CD4-positive, alpha-beta T cell treated with Interferon gamma for 1 hour (primary cell): ENCODE measurements at regions not wholly inside any gene's neighbourhood (a gene's known extent, or its start where the extent isn't known, plus 50 kb on each side); places are given as distances from the start of the nearest gene placed in this dataset.
"Not testable (repeated sequence)": the region's sequence is repeated elsewhere in the genome, so short reads cannot be mapped to it uniquely, and the experiment has no call there.

Experiments
- DNase-seq: peaks from one replicate; pipeline ENCODE4 v3.0.0-alpha.2; 2020

GRCh38 chr4:85168234-85168834 lies 201.8 kb upstream of the WDFY3 start:
- DNase-seq: no peak

- no peak for DNase-seq
These were observed 203.8 kb upstream of the WDFY3 start for GRCh38 chr4:85170241-85170640.

GRCh38 chr4:85175190-85175589 lies 208.7 kb upstream of the WDFY3 start:
- no peak for DNase-seq

GRCh38 chr4:85177092-85177491 lies 210.6 kb upstream of the WDFY3 start:
- DNase-seq: no peak

DNA sequence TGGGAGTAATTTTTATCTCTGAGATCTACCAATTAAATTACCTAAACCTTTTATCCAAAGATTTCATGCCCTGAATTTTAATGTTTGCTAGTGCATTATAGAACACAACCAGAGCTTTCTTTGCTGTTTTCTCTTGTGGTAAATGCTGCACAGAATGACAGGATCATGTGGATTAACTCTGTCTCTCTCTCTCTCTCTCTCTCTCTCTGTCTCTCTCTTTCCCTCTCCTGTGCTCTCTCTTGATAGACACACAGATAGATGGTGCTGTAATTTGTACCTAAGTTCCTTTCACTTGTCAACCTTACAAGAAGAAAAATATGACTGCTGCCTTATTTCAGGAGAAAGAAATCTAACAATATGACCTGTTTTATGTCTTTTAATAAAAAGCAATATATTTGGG lies 211.2 kb upstream of the WDFY3 start:
- no peak for DNase-seq

DNA sequence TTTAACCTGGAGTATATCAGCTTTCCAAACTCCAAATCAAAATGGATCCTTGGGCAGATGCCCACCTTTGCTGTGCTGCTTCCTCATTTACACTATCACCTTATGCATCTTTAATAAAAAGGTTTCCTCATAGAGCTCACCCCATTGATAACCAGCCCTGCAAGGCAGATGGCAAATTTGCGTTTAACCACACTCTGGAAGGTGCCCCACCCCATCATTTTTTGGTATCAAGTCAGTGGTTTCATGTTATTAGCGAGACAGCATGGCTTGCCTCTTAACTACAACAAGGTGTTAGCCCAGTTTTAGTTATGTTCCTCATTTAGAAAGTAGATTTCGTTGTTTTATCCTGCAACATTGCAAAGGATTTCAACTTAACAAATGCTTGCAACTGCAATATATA lies 214.0 kb upstream of the WDFY3 start:
- no peak for DNase-seq

DNA sequence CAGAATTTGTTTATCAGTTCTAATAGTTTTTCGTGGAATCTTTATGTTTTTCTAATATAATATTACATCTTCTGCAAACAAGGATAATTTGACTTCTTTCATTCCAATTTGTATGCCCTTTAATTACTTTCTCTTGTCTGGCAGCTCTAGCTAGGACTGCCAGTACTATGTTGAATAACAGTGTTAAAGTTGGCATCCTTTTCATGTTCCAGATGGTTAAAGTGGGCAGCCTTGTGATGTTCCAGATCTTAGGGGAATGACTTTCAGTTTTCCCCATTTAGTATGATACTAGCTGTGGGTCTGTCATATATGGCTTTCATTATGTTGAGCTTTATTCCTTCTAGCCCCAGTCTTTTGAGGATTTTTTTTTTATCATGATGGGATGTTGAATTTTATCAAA lies 220.6 kb upstream of the WDFY3 start:
- no peak for DNase-seq

GRCh38 chr4:85196015-85196414 lies 229.5 kb upstream of the WDFY3 start:
- DNase-seq: not testable (repeated sequence)

DNA sequence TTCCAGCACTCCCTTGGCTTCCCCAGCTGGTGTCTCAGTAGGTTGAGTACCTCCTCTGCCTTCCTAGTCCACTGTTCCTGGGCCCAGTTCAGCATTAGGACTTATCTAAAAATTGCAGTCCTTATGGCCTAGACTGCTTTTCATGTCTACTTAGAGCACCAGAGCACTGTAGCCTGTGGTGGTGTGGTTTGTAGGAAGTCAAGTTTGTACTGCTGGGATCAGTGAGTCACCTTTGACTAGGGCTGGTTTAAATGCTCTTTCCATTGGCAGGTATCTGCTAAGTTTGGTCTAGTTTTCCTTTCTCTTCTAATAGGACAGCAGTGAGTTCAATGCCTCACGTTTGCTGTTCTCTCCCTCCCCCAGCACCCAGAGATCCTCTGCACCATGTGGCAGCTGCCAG lies 233.6 kb upstream of the WDFY3 start:
- no peak for DNase-seq

DNA sequence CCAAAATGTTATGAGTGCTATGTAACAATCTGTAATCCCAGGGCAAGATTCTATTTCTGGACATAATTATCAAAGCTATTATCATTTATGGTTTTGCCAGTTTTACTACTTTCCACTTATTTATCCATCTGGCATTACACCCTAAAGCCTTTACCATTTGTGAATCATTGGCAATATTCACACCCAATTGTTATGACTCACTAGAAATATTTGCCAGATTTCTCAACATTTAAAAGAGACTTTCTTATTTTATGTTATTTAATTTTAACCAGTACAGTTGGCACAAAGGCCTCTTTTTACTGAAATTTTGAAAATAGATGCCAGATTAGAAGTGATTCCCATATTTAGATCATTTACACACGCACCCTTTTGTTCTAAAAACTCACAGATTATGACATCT lies 242.7 kb upstream of the WDFY3 start:
- no peak for DNase-seq

DNA sequence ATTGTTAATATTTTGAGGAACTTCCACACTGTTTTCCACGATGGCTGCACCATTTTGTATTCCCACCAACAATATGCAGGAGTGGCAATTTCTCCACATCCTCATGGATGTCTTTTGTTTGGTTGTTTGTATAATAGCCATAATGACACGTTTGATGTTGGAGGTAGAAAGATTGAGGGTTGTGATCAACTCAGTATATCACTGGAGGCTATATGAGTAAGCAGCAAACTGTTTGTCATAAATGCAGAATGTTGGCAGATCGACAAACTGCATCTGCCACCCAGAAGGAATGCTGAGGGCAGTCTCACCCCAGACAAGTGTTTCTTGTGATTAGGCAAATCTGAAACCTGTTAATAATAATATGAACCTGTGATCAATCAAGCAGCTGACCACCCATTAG lies 243.9 kb upstream of the WDFY3 start:
- DNase-seq: no peak

GRCh38 chr4:85216571-85216970 lies 250.1 kb upstream of the WDFY3 start:
- not testable (repeated sequence) for DNase-seq

DNA sequence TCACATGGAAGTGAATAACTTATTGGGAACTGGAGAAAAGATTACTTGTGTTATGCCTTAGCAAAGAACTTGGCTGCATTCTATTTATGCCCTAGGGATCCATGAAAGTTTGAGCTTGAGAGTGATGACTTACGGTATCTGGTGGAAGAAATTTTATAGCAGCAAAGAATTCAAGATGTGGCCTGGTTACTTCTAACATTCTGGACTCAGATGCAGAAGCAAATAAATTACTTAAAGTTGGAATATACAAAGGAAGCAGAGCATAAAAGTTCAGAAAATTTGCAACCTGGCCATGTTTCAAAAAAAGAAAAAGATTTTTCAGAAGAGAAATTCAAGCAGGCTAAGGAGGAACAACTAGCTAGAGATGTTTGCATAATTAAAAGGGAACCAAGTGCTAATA lies 252.3 kb upstream of the WDFY3 start:
- DNase-seq: no peak

DNA sequence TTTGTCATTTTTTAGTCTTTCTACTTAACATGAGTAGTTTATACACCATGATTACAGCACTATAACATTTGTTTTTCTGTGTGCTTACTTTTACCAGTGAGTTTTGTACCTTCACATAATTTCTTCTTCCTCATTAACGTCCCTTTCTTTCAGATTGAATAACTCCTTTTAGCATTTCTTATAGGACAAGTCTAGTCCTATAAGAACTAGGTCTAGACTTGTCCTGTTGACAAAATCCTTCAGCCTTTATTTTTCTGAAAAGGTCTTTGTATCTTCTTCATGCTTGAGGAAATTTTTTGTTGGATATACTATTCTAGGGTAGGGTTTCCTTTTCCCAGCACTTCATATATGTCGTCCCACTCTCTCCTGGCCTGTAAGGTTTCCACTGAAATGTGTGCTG lies 253.3 kb upstream of the ARHGAP24 start:
- no peak for DNase-seq

- DNase-seq: no peak
These were observed 252.4 kb upstream of the ARHGAP24 start for GRCh38 chr4:85222561-85222960.

DNA sequence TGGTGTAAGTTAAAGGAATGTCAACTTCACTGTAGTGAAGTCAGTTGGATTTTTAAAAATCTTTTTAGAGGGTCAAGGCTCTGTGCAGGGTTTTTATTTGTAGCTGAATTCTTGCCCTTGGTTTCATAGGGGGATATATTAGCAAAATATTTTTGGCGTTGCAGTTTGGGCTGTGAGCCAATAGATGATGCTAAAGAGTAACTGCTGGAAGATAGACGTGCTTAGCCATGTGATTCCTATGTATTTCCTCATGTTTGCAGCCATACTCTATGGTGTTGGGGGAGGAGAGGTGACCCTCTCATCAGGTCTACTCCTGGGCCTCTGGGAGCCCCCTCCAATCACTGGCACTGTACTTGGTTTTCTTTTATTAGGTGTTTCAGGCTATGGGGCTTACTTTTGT lies 246.7 kb upstream of the ARHGAP24 start:
- DNase-seq: no peak

GRCh38 chr4:85233516-85233915 lies 241.4 kb upstream of the ARHGAP24 start:
- DNase-seq: no peak

GRCh38 chr4:85243857-85244256 lies 231.1 kb upstream of the ARHGAP24 start:
- no peak for DNase-seq

DNA sequence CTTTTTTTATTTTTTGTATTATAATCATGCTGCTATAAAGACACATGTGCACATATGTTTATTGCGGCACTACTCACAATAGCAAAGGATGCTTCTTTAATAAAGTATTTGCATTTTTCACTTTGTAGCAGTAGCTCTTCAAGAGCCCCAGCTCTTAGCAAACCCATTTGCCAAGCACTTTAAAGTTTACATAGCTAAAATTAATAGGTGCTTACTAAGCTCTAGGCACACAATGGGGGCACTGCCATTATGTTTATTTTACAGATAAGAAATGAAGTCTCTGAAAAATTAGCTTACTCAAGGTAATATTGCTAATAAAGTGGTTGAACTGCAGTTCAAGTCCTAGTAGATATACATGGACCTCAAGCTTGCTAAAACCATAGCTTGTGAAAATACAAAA lies 230.3 kb upstream of the ARHGAP24 start:
- DNase-seq: no peak

DNA sequence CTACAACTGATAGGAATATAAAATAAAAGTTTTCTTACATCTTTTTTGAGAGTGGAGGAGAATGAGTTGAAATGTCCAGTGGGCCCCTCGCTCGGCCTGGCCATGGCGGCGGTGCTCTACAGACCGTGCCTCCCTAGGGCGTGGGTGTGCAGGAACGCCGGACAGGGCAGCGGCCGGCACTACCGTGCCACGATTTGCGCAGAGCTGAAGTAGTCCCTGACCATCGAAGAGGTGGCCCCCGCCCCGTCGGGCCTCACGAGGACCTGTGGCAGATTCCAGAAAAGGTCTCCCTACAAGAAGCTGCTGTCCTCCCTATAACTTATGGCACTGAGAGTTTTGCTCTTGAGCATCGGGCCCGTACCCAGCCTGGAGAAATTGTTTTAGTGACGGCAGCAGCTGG lies 228.9 kb upstream of the ARHGAP24 start:
- DNase-seq: no peak

GRCh38 chr4:85250852-85251251 lies 224.1 kb upstream of the ARHGAP24 start:
- DNase-seq: no peak

GRCh38 chr4:85257817-85258370 lies 217.1 kb upstream of the ARHGAP24 start:
- no peak for DNase-seq

- no peak for DNase-seq
These were observed 214.9 kb upstream of the ARHGAP24 start for GRCh38 chr4:85260064-85260463.

- DNase-seq: no peak
These were observed 209.7 kb upstream of the ARHGAP24 start for GRCh38 chr4:85265234-85265633.

DNA sequence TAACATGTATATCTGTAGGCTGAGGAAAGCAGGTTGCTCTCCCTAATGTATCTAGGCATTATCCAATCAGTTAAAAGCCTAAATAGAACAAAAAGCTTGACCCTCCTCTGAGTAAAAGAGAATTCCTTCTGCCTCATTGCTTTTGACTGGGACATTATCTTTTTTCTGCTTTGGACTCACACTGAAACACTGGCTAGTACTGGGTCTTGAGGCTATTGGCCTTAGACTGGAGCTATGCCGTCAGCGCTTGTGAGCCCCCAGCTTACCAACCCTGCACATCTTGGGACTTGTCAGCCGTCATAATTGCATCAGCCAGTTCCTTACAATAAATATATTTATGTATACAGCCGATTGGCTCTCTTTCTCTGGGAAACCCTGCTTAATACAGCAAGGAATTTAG lies 206.8 kb upstream of the ARHGAP24 start:
- no peak for DNase-seq

GRCh38 chr4:85268961-85269360 lies 206.0 kb upstream of the ARHGAP24 start:
- DNase-seq: no peak
